Lower leg skin (tissue), 4 donors: ENCODE measurements at regions not wholly inside any gene's neighbourhood (a gene's known extent, or its start where the extent isn't known, plus 50 kb on each side); places are given as distances from the start of the nearest gene placed in this dataset.

Experiments used
- DNase-seq, 2 donors: peaks; one replicate each; pipeline ENCODE4 v3.0.0-alpha.2; 2019; ENCODE audit warnings: low spot score in 2 of 2
- H3K4me3 ChIP-seq: fragments of 200-600 bp; sonication (generic); 2 replicates; pipeline ENCODE4 v1.5.1; 2017; ENCODE audit warnings: mild to moderate bottlenecking, low read depth; ENCODE audit not compliant: poor library complexity, severe bottlenecking
- POLR2A ChIP-seq, 2 donors: fragments of 450-650 bp; IDR thresholded peaks; one replicate each; pipeline ENCODE4 v1.6.1; 2016 to 2017; ENCODE audit warnings: antibody characterized with exemption in 2 of 2, mild to moderate bottlenecking in 1 of 2, moderate library complexity in 1 of 2
- WGBS, 2 donors: methylation state at CpG; one replicate each; pipeline ENCODE4 v1.1.5; 2018; 5-methylcytosine and 5-hydroxymethylcytosine counted together
- intact Hi-C: fragments of 100-400 bp; cut with DNase I; formaldehyde crosslinking; loops from one replicate; pipeline ENCODE4 v1.15.0; 2023; ENCODE audit warnings: low total_unique reads
- TF ChIP-seq, protein P1 (sequence below), 3 donors: fragments of 450-650 bp; IDR thresholded peaks; one replicate each; pipeline ENCODE4 v1.5.1; 2016; ENCODE audit warnings: antibody characterized with exemption in 3 of 3, mild to moderate bottlenecking in 3 of 3, moderate library complexity in 2 of 3

DNA sequence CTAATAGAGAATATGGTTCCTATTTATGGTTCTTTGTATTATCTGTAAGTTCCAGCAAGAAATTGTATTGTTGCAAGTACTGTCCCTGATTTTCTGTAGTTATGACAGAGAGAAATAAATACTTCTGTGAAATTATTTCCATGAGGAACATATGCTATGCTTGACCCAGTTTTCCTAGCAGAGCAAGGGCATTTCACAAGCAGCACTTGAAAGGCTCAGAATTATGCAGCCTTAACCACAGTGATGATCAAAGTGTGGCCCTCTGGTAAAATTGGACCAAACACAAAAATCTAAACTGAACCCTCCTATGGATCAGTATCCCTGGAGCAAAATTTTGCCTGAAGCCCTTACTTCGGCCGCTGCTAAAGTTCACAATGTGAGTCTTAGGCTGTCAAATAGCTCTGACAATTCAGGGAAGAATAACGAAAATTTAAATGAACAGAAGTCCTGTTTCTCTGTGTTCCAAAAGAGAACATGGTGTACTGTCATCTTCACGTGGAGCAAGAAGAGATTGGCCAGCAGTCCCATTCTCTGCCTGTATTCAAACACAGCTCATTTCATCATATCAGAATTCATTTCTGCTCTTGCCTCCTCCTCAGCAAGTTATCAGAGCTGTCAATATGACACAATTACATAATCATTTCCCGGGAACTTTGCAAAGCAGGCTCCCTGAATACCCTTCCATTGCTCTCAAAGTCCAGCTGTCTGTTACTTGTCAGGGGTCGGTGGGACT lies 471.9 kb downstream of the RPS29 start:
- no peak for DNase-seq
- WGBS, 2 donors, result 32 to 47% methylated on average over 6 of the region's 6 CpGs
- no peak for TF ChIP-seq POLR2A (IDR thresholded peaks at IDR 0.05)
- TF ChIP-seq, protein P1, sequence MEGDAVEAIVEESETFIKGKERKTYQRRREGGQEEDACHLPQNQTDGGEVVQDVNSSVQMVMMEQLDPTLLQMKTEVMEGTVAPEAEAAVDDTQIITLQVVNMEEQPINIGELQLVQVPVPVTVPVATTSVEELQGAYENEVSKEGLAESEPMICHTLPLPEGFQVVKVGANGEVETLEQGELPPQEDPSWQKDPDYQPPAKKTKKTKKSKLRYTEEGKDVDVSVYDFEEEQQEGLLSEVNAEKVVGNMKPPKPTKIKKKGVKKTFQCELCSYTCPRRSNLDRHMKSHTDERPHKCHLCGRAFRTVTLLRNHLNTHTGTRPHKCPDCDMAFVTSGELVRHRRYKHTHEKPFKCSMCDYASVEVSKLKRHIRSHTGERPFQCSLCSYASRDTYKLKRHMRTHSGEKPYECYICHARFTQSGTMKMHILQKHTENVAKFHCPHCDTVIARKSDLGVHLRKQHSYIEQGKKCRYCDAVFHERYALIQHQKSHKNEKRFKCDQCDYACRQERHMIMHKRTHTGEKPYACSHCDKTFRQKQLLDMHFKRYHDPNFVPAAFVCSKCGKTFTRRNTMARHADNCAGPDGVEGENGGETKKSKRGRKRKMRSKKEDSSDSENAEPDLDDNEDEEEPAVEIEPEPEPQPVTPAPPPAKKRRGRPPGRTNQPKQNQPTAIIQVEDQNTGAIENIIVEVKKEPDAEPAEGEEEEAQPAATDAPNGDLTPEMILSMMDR (IDR thresholded peaks at IDR 0.05), result no peak
- intact Hi-C loops, result no loop called here
- H3K4me3 ChIP-seq, result no peak overlapping the region

DNA sequence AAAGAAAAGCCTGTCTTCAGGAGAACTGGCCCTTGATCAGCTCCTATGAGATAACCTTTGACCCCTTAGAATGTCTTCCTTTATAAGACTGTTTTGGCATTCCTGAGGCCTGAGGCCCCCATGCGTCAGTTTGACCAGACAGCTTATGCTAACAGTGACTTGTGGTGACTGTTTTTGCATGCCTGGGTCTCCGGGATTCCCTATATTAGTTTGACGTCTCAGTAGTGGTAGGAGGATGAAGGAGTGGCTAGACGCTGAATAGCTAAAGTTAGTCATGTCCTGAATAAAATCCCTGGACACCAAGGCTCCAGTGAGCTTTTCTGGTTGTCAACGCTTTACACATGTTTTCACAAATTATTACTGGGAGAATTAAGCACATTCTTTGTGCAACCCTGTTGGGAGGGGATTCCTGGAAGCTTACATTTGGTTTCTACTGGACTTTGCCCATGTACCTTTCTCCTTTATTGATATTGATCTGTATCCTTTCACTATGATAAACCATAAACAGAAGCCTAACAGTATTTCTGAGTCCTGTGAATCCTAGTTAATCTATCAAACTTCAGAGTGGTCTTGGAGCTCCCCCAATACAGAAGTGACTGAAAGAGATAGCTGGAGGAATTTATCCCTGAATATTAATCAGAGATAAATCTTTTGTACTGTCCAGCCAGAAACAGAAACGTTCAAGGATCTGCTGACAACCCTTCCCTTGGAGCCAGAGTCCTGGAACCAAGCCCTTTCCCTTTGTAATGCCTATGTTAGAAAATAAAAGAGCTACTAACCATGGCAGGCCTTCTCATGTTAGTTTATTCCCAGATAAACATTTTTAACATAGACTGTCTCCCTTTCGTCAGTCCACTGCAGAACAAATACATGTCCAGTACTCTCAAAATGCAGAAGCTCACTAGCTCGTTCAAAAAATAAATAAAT lies 479.2 kb downstream of the RPS29 start:
- 46 to 53% methylated on average over 8 of the region's 8 CpGs for WGBS, 2 donors
- intact Hi-C loops, result no loop called here
- no peak overlapping the region for H3K4me3 ChIP-seq
- DNase-seq, result no peak
- TF ChIP-seq, protein P1 (IDR thresholded peaks at IDR 0.05), result no peak
- no peak for TF ChIP-seq POLR2A (IDR thresholded peaks at IDR 0.05)

DNA sequence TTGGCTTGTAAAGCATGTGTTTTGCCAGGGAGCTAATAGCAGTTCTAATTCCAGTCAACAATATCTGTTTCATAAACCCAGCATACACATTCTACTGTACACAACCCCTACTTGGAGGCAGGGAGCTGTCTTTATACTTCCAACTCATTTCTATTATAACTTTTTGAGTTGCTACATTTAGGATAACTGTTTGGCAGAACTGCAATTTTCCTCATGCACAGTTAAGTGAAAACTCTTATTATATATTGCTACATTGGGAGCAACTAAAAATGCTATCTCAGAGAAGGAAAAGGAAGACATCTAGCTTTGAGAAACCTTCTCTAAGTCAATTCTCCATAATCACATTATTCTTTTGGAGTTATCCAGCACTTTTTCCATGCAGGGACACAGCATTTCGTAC lies 480.2 kb downstream of the RPS29 start:
- intact Hi-C loops, result no loop called here
- no peak for TF ChIP-seq POLR2A (IDR thresholded peaks at IDR 0.05)
- TF ChIP-seq, protein P1 (IDR thresholded peaks at IDR 0.05), result no peak
- WGBS, 2 donors, result 67% methylated on average over 1 of the region's 1 CpG
- no peak for DNase-seq
- no peak overlapping the region for H3K4me3 ChIP-seq

DNA sequence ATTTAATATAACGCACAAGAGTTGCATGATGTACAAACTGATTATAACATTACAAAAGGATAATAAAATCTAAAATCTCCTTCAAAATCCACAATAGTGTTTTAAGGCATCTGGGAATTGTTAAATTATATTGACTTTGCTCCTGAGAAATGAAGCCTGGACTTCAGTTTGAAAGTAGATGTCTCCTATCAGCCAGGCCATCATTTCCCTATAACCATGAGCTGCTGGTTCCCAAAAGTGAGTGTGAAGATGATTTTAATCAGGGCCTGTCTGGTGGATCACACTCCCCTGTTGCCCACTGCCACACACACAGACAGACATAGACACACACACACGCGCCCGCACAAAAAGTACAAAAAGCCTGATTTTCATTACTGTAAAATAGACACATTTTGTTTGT lies 480.7 kb downstream of the RPS29 start:
- DNase-seq, result no peak

DNA sequence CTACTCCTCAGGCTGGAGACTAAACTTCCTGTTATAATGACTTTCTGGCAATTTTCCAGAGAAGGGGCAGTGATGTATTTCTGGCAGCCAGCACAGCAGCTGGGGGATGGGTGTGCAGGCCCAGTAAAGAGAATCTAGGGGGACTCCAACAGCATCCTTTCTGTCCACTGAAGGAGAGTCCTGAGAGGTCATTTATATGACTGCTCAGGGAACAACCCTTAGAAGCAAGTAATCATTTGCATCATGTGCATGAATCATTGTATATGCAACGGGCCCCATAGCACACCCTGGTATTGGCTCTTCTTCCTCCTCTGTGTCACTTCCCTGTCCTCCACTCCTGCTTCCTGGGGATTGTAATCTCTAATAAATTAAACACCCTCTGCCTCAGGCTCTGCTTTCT lies 493.8 kb downstream of the RPS29 start:
- no peak overlapping the region for H3K4me3 ChIP-seq
- intact Hi-C loops, result no loop called here
- TF ChIP-seq POLR2A (IDR thresholded peaks at IDR 0.05), result no peak
- TF ChIP-seq, protein P1 (IDR thresholded peaks at IDR 0.05), result no peak
- 60 to 65% methylated on average over 1 of the region's 1 CpG for WGBS, 2 donors
- DNase-seq, result no peak

More for the DNA sequence above, 480.7 kb downstream of the RPS29 start:
- H3K4me3 ChIP-seq, result no peak overlapping the region
- 82 to 92% methylated on average over 4 of the region's 4 CpGs for WGBS, 2 donors
- no peak for TF ChIP-seq POLR2A (IDR thresholded peaks at IDR 0.05)
- TF ChIP-seq, protein P1 (IDR thresholded peaks at IDR 0.05), result no peak
- intact Hi-C loops, result no loop called here
